ENCODE measurements at regions not wholly inside any gene's neighbourhood (a gene's known extent, or its start where the extent isn't known, plus 50 kb on each side); places are given as distances from the start of the nearest gene placed in this dataset.
"Not testable (repeated sequence)": the region's sequence is repeated elsewhere in the genome, so short reads cannot be mapped to it uniquely, and the experiment has no call there.

GRCh38 chr9:31950756-31951155, 433.7 kb upstream of the ACO1 start:
- no peak for DNase-seq (ENCODE audit: low read depth in 2 of 3, low spot score in 2 of 3)

- DNase-seq (ENCODE audit: low read depth in 2 of 3, low spot score in 2 of 3) = no peak
These were observed 425.9 kb upstream of the ACO1 start for GRCh38 chr9:31958572-31958971.

- DNase-seq (ENCODE audit: low read depth in 2 of 3, low spot score in 2 of 3) = no peak
These were observed 414.9 kb upstream of the ACO1 start for GRCh38 chr9:31969552-31969951.

- no peak for DNase-seq (ENCODE audit: low read depth in 2 of 3, low spot score in 2 of 3)
These were observed 400.5 kb upstream of the ACO1 start for GRCh38 chr9:31983895-31984294.

GRCh38 chr9:31996331-31996730, 388.1 kb upstream of the ACO1 start:
- no peak for DNase-seq (ENCODE audit: low read depth in 2 of 3, low spot score in 2 of 3)

DNA sequence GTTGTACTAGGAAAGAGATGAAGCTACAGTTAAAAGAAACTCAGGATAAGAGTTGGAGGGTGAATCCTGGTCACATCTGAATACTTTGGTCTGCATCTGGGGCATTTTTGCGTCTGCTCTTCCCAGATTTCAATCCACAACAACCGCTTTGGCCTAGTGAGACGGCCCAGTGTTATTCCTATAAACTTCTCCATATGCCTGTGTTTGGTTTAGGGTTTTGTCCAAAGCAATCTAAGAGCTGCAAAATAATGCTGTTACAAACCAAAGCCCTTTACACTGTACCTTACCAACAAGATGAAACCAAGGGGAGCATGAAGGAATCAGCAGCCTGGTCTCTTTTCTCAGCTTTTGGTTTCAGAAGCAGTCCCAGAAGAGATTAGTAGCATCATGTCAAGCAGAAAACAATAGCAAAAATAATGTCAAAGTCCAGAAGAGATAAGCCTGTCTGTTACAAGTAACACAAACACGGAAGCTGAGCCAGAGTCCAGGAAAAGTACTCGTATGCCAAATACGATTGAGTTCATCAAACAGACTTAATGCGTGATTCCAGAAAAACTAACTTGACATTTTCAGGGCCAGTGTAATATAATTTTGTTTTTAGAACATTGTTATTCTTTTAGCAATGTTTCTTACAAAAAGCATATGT, 379.9 kb upstream of the ACO1 start:
- no peak for DNase-seq (ENCODE audit: low read depth in 2 of 3, low spot score in 2 of 3)

GRCh38 chr9:32010322-32010721, 374.1 kb upstream of the ACO1 start:
- DNase-seq (ENCODE audit: low read depth in 2 of 3, low spot score in 2 of 3) = no peak

GRCh38 chr9:32011049-32011448, 373.4 kb upstream of the ACO1 start:
- DNase-seq (ENCODE audit: low read depth in 2 of 3, low spot score in 2 of 3) = no peak

GRCh38 chr9:32015795-32016194, 368.6 kb upstream of the ACO1 start:
- DNase-seq (ENCODE audit: low read depth in 2 of 3, low spot score in 2 of 3) = no peak

GRCh38 chr9:32045513-32045912, 338.9 kb upstream of the ACO1 start:
- DNase-seq (ENCODE audit: low read depth in 2 of 3, low spot score in 2 of 3) = no peak

GRCh38 chr9:32067261-32067660, 317.2 kb upstream of the ACO1 start:
- no peak for DNase-seq (ENCODE audit: low read depth in 2 of 3, low spot score in 2 of 3)

GRCh38 chr9:32069169-32069813, 315.2 kb upstream of the ACO1 start:
- peak in 1 of 3 donors; percentile 2 for DNase-seq (ENCODE audit: low read depth in 2 of 3, low spot score in 2 of 3)

DNA sequence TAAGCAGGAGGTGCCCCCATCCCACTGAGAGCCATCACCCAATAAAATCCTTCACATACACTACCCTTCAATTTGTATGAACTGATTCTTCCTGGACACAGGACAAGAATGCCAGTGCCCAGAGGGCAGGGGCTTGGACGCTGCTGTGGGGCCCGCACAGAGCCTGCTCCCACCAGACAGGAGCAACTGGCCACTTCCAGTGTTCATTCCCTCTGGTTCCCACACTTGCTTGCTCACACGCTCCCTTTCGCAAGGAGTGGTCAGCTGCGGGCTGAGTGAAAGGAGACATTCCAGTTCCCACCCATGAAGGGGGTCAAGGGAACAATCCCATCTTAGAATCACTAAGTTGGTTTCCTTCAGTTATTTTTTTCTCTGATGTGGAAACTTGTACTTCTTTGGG, 314.5 kb upstream of the ACO1 start:
- no peak for DNase-seq (ENCODE audit: low read depth in 2 of 3, low spot score in 2 of 3)

DNA sequence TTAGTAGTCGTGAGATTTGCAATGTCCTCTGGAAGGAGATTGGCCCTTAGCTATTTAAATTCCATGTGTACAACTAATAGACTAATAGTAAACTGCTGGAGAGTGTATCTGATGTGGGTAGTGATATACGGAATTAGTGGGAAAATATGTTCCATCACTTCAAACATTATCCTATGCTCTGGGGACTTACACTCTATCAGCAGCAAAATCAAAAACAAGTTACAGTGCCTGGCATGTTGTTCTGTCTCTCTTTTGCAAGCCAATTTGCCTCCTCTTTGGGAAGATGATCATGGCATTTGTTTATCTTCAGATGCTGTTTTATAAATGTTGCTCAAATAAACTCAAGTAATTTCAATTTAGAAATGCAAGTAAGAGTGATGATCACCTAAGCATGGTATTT, 311.9 kb upstream of the ACO1 start:
- DNase-seq (ENCODE audit: low read depth in 2 of 3, low spot score in 2 of 3) = no peak

- DNase-seq (ENCODE audit: low read depth in 2 of 3, low spot score in 2 of 3) = no peak
These were observed 292.4 kb upstream of the ACO1 start for GRCh38 chr9:32092031-32092430.

GRCh38 chr9:32117291-32117690, 267.2 kb upstream of the ACO1 start:
- DNase-seq (ENCODE audit: low read depth in 2 of 3, low spot score in 2 of 3) = no peak

DNA sequence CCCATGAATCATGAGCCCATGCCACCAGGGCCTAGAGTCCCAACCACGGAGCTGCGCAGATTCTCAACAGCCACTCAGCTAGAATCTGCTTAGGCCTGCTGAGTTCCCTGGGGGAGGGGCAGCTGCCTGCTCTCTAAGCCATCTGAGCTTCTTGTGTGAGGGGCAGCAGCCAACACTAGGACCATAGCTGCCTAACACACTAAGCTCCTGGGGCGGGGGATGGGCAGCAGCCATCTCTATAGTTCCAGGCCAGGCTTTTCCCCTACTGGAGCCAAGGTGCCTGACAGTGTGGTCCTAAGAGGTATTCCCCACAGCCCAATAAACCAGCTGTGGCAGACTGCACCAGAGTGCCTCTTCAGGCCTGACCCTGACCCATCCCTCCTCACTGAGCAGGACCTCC, 255.9 kb upstream of the ACO1 start:
- no peak for DNase-seq (ENCODE audit: low read depth in 2 of 3, low spot score in 2 of 3)

- not testable (repeated sequence) for DNase-seq (ENCODE audit: low read depth in 2 of 3, low spot score in 2 of 3)
These were observed 253.7 kb upstream of the ACO1 start for GRCh38 chr9:32130709-32131108.

DNA sequence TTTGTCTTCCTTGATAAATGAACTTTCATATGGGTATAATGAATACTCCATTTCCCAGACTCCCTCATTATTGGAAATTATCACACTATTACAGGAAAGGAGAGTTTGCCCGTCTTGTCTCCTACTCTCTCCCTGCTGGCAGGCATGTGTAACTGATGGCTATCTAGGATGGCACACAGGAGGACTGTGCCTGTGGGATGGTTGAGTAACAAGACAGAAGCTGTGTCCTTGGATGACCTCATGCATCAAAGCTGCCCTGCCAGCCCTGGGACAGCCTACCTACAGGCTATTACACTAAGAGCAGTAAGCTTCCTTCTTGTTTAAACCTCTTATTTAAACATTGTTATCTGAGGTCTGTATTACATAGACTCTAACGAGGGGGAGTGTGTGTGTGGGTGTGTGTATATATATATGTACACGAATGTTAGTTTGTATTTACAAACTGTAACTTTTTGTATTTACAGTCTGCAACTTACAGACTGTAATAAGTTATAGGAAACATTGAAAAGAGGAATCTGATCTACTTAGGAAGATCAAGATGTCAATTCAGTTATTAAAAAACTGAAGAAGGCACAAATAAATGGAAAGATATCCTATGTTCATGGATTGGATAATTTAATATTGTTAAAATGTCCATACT, 247.6 kb upstream of the ACO1 start:
- no peak for DNase-seq (ENCODE audit: low read depth in 2 of 3, low spot score in 2 of 3)

DNA sequence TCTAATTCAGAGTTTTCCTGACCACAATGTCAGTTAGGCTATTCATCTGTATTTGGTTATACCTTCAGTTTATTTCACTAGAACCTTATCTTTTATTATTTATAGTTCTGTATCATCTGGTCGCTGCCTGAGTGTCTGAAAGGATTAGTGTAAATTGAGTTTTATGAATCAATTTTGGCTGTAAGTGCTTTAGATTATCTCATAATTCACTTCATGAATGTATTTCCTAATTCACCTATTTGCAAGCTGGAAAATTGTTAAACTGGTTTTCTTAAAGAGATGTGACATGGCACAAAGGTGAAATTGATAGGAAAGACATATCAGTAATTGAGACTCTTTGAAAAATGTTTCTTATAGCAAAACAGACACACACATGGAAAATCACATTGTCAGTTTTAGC, 242.4 kb upstream of the ACO1 start:
- no peak for DNase-seq (ENCODE audit: low read depth in 2 of 3, low spot score in 2 of 3)

GRCh38 chr9:32148553-32148952, 235.9 kb upstream of the ACO1 start:
- peak in 1 of 3 donors; percentile 1 for DNase-seq (ENCODE audit: low read depth in 2 of 3, low spot score in 2 of 3)

GRCh38 chr9:32161209-32161608, 223.2 kb upstream of the ACO1 start:
- no peak for DNase-seq (ENCODE audit: low read depth in 2 of 3, low spot score in 2 of 3)

Measured in hematopoietic multipotent progenitor cell (in vitro differentiated cells).